ENCODE measurements at regions not wholly inside any gene's neighbourhood (a gene's known extent, or its start where the extent isn't known, plus 50 kb on each side); places are given as distances from the start of the nearest gene placed in this dataset.

- no peak for TF ChIP-seq CTCF (IDR thresholded peaks at IDR 0.05)
- TF ChIP-seq ZFX (IDR thresholded peaks at IDR 0.05; ENCODE audit: borderline replicate concordance), result no peak
Measured at GRCh38 chr12:61251076-61251475, 1009.1 kb upstream of the USP15 start.

Data from 22Rv1 (cell line).